ENCODE measurements at regions not wholly inside any gene's neighbourhood (a gene's known extent, or its start where the extent isn't known, plus 50 kb on each side); places are given as distances from the start of the nearest gene placed in this dataset.

GRCh38 chr7:69199041-69199440 lies 399.2 kb upstream of the AUTS2 start:
- TF ChIP-seq, protein P1, sequence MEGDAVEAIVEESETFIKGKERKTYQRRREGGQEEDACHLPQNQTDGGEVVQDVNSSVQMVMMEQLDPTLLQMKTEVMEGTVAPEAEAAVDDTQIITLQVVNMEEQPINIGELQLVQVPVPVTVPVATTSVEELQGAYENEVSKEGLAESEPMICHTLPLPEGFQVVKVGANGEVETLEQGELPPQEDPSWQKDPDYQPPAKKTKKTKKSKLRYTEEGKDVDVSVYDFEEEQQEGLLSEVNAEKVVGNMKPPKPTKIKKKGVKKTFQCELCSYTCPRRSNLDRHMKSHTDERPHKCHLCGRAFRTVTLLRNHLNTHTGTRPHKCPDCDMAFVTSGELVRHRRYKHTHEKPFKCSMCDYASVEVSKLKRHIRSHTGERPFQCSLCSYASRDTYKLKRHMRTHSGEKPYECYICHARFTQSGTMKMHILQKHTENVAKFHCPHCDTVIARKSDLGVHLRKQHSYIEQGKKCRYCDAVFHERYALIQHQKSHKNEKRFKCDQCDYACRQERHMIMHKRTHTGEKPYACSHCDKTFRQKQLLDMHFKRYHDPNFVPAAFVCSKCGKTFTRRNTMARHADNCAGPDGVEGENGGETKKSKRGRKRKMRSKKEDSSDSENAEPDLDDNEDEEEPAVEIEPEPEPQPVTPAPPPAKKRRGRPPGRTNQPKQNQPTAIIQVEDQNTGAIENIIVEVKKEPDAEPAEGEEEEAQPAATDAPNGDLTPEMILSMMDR (IDR thresholded peaks at IDR 0.05): no peak
- no peak for TF ChIP-seq POLR2A (IDR thresholded peaks at IDR 0.05)
- no peak for TF ChIP-seq EP300 (IDR thresholded peaks at IDR 0.05)

Data from ovary (tissue), 3 donors.